ENCODE measurements at regions not wholly inside any gene's neighbourhood (a gene's known extent, or its start where the extent isn't known, plus 50 kb on each side); places are given as distances from the start of the nearest gene placed in this dataset.

- no peak for DNase-seq (ENCODE audit: low spot score)
Measured at GRCh38 chr11:133720951-133721350, 124.4 kb downstream of the SPATA19 start.

GRCh38 chr11:133719532-133720235, 125.6 kb downstream of the SPATA19 start:
- DNase-seq (ENCODE audit: low spot score), result no peak

- no peak for DNase-seq (ENCODE audit: low spot score)
Measured at GRCh38 chr11:133718831-133719230, 126.5 kb downstream of the SPATA19 start.

DNA sequence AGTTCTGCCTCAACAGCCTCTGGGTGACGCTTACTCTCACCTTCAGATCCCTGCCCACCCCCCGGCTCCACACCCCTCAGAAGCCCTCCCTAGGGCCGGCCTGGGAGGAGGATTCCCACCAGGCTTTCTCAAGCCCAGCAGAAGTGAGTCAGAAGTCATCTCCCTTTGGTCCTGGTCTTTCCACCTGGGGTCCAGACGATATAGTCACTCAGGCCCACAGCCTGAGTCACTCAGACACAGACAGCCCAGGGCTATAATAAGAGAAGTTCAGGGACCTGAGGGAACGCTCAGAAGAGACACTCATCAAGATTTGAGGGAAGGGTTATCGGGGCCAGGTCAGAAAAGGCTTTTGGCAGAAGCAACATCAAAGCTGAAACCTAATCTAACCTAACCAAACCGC, 127.1 kb downstream of the SPATA19 start:
- DNase-seq (ENCODE audit: low spot score), result no peak

DNA sequence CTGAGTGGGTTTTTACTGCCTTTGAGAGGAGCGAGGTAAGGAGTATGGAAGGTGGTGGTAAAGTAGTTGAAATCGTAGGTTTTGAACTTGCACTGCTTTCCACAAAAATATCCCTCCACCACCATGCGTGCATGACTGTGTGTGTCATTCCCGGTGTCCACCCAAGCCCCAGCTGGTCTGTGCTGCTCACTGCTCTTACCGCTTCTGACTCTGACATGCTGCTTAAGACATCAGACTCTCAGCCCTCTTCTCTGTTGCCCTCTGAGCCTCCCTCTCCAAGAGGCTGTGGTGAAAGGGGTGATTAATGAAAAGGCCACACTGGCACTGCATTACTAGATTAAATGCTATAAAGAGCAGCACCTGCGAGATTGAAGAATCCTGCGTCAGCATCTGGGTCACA, 128.7 kb downstream of the SPATA19 start:
- DNase-seq (ENCODE audit: low spot score), result no peak

DNA sequence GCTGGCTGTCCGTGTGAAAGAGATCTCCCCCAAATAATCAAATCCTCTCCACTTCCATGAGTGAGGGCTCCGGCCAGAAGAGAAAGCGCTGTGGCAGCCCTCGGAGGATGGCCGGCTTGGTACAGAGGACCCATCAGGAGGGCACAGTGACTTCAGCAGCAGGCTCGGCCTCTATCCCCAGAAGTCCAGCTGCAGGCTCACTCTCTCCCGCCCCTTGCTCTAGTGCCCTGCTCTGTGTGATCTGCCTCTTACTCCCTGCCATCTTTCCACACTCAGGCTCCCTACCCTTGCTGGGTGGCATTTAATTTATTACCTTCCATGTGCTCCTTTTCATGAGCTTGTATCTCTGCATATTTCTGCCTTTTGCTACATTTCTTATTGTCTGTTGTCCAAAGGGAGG, 129.7 kb downstream of the SPATA19 start:
- DNase-seq (ENCODE audit: low spot score), result no peak

GRCh38 chr11:133714471-133715375, 130.6 kb downstream of the SPATA19 start:
- DNase-seq (ENCODE audit: low spot score), result no peak

DNA sequence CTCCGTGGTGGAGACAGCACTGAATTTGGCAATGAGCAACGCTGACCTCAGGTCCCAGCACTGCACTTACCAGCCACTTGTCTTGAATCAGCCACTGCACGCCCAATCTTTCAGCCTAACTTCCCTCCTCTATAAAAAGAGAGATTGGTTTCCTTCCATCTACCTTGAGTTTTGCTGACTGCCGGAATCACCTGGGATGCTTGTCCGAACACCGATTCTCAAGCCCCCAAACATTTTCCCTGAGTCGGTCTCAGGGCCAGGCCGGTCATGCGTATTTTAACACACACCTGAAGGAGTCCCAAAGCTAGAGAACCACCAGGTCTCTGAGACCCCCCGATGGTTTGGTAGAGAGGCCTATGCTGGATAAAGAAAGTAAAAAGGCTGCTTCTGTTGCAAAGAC, 131.5 kb downstream of the SPATA19 start:
- DNase-seq (ENCODE audit: low spot score), result no peak

DNA sequence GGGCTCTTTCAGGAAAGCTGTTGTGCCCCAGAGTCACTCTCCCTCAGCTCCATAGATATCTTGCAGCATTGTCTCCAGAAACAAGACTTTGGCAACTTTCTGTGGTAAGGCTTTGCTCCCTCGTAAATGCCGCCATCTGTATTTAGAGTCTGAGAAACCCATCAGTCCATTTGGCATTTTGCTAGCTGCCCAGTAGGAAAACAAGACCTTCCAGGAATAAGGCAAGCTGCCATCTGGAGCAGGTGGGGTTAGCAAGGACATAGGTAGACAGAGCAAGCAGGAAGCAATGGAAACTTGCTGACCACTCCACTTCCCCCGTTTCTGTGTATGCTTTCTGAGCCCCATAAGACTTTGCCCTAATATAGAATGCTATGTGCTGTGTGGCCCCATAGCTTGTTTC, 131.9 kb downstream of the SPATA19 start:
- no peak for DNase-seq (ENCODE audit: low spot score)

DNA sequence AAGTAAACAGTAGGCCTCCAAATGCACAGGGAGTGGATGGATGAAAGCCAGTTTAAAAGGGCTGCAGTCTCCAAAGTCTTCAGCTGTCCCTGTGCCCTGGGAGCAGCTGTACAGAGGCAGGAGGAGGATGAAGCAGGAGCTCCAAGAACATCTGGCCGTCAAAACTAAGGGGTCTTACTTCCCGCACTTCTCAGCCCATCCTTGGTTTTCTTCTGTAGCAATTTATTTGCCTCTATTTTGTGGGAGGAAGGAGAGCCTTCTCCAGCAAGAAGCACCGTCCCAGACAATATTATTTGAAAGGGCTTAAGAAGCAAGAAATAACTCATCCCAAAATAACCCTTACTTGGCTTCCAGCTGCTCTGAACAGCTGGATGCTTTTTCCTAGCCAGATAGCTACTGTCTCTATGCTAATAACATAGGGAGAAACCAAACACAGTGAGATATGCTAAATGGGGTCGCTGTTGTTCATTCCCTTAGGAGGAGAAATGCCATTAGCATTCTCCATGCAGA, 133.2 kb downstream of the SPATA19 start:
- DNase-seq (ENCODE audit: low spot score), result peak; percentile 58

DNA sequence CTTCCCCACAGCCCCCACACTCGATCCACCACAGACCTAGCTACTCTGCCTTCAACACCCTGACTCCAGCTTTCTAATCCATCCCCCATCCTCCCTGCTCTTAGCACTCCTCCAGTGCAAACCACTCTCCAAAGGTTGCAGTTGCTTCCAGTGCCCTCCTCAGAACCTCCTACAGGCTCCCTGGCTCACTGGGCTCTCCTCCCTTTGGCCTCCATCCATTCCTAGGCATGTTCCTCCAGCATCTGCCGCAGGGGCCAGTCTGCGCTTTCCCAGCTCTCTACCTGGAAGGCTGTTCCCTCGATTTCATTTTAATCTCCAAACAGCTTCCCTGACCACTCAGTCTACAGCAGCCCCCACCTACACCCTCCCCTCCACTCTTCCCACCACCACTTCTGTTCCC, 133.8 kb downstream of the SPATA19 start:
- DNase-seq (ENCODE audit: low spot score), result peak; percentile 41

GRCh38 chr11:133710681-133711240, 134.6 kb downstream of the SPATA19 start:
- DNase-seq (ENCODE audit: low spot score), result peak; percentile 34

- DNase-seq (ENCODE audit: low spot score), result no peak
Measured at GRCh38 chr11:133710241-133710640, 135.1 kb downstream of the SPATA19 start.

- DNase-seq (ENCODE audit: low spot score), result peak; percentile 28
Measured at GRCh38 chr11:133708547-133709051, 136.7 kb downstream of the SPATA19 start.

DNA sequence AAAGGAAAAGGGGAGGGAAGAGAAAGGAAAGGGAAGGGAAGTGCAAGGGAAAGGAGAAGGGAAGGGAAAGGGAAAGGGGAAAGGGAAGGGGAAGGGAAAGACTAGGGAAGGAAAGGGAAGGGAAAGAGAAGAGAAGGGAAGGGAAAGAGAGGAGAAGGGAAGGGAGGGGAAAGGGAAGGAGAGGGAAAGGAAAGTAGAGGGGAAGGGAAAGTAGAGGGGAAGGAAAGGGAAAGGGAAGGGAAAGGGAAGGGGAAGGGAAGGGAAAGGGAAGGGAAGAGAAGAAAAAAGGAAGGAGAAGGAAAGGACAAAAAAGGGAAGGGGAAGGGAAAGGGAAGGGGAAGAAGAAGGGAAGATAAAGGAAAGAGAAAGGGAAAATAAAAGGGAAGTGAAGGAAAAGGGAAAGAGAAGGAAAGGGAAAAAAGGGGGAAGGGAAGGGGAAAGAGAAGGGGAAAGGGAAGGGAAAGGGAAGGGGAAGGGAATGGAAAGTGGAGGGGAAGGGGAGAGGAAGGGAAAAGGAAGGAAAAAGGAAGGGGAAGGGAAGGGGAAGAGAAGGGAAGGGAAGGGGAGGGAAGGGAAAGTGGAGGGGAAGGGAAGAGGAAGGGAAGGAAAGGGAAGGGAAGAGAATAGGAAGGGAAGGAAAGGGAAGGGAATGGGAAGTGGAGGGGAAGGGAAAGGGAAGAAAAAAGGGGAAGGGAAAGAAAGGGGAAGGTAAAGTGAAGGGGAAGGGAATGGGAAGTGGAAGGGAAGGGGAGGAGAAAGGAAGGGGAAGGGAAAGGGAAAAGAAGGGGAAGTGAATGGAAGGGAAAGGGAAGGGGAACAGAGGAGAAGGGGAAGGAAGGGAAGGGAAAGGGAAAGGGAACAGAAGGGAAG, 138.2 kb downstream of the SPATA19 start:
- no peak for DNase-seq (ENCODE audit: low spot score)

- no peak for DNase-seq (ENCODE audit: low spot score)
Measured at GRCh38 chr11:133705873-133706272, 139.4 kb downstream of the SPATA19 start.

DNA sequence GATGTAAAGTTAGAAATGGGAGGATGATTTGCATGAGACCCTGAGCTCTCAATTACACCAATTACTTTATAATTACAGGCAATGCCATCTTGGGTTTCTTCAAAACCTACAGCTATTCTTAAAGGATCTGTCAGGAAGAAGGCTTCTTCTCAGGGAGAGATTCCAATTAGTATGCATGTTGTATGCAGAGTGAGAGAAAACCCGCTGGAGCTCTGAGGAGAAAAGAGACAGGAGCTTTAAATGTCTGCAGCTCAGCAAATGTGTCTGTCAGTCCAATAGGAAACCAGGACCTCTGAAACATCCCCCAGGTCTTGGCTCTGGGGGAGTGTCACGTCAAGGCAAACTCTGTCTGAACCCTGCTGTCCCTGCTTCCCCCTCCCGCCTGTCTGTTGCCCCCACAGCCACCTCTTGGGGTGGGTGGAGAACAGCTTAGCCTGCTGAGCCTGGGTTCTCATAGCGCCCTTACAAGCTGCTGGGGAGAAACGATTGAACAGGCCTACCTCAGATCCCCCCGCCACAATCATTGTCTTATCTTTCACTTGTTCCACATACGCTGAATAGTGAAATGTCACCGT, 140.2 kb downstream of the SPATA19 start:
- DNase-seq (ENCODE audit: low spot score), result peak; percentile 33

DNA sequence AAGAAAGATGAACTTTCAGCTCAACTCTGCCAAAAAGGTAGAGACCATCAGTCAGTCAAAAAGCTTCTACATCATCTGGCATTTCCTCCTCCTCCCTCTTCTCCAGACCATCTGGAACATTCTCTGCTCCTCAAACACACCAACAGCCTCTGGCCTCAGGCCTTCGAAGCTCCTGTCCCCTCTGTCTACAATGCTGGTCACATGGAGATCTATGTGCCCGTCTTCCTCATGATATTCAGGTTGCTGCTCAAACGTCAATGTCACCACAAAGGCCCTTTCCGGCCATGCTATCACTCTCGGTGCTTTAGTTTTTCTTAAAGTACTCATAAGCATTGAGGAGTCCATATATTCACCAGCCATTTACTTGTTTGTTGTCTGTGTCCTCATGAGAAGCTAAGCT, 146.2 kb downstream of the SPATA19 start:
- DNase-seq (ENCODE audit: low spot score), result no peak

- DNase-seq (ENCODE audit: low spot score), result no peak
Measured at GRCh38 chr11:133698654-133699053, 146.7 kb downstream of the SPATA19 start.

- DNase-seq (ENCODE audit: low spot score), result no peak
Measured at GRCh38 chr11:133697603-133698180, 147.6 kb downstream of the SPATA19 start.

DNA sequence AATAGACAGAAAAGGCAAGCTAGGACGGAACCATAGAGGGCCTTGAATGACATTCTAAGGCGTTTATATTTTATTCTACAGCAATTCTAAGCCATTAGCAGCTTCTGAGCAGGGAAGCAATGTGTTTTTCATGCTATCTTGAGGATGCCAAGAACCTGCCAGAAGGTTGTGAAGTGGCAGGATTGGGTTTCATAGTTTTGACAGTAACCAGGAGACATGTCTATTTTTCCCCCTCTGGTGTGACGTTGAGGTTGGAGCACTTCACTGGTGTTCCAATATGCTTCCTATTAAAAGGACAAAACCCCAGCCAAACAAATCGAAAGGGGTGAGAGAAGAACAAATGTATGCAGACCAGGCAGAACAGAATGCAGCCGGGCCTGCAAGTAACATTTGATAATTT, 148.2 kb downstream of the SPATA19 start:
- DNase-seq (ENCODE audit: low spot score), result no peak

Measured in left forelimb (tissue), 1 donor.